Colonic mucosa (tissue), 4 donors: ENCODE measurements at regions not wholly inside any gene's neighbourhood (a gene's known extent, or its start where the extent isn't known, plus 50 kb on each side); places are given as distances from the start of the nearest gene placed in this dataset.

Experiments used
- DNase-seq: peaks from one replicate; pipeline ENCODE4 v3.0.0-alpha.2; 2020
- H3K27ac ChIP-seq: fragments of 200-600 bp; one replicate; pipeline ENCODE4 v1.8.0; 2021
- H3K27me3 ChIP-seq: fragments of 200-600 bp; one replicate; pipeline ENCODE4 v1.8.0; 2021
- H3K36me3 ChIP-seq: fragments of 200-600 bp; one replicate; pipeline ENCODE4 v1.8.0; 2021
- H3K4me1 ChIP-seq: fragments of 200-600 bp; one replicate; pipeline ENCODE4 v1.8.0; 2021; ENCODE audit warnings: mild to moderate bottlenecking
- H3K4me3 ChIP-seq: fragments of 200-600 bp; one replicate; pipeline ENCODE4 v1.8.0; 2021
- H3K9ac ChIP-seq, 2 donors: one replicate each; pipeline ENCODE4 v1.7.0; 2013; ENCODE audit warnings: control low read depth in 2 of 2, low read depth in 2 of 2, low read length in 2 of 2
- H3K9me3 ChIP-seq: fragments of 200-600 bp; one replicate; pipeline ENCODE4 v1.8.0; 2021
- CTCF ChIP-seq: fragments of 200-600 bp; IDR thresholded peaks from one replicate; pipeline ENCODE4 v1.8.0; 2022; ENCODE audit warnings: antibody characterized with exemption, mild to moderate bottlenecking
- intact Hi-C: fragments of 100-400 bp; cut with DNase I; formaldehyde crosslinking; loops from one replicate; pipeline ENCODE4 v1.14.1; 2022
- donor health status: healthy.
- donor health status: DM: no; HTN: no; CAD: no.
- donor health status: DM: no; HTN: no; CAD: no.

- intact Hi-C loops = no loop called here
- DNase-seq = no peak
- no peak overlapping the region for H3K9ac ChIP-seq
Measured at GRCh38 chr11:39786682-39787081, 1672.8 kb downstream of the LRRC4C start.

GRCh38 chr11:39786281-39786680 is 1673.2 kb downstream of the LRRC4C start:
- Histone ChIP-seq H3K27me3 (no peaks in the 10 kb centered on the region), H3K4me3 (no peak overlapping the region), H3K36me3 (no peaks in the 10 kb centered on the region), H3K9ac (no peak overlapping the region), H3K4me1 (no peaks in the 10 kb centered on the region), H3K9me3 (no peaks in the 10 kb centered on the region), H3K27ac (no peak overlapping the region)
- no peak for DNase-seq
- TF ChIP-seq CTCF = no peak
- intact Hi-C loops = no loop called here

More at GRCh38 chr11:39786682-39787081, 1672.8 kb downstream of the LRRC4C start:
- Histone ChIP-seq H3K36me3 (no peaks in the 10 kb centered on the region), H3K27ac (no peak overlapping the region), H3K4me3 (no peak overlapping the region), H3K9me3 (no peaks in the 10 kb centered on the region), H3K27me3 (no peaks in the 10 kb centered on the region), H3K4me1 (no peaks in the 10 kb centered on the region)
- TF ChIP-seq CTCF = no peak

GRCh38 chr11:39784873-39785272 is 1674.6 kb downstream of the LRRC4C start:
- Histone ChIP-seq H3K27ac (no peak overlapping the region), H3K27me3 (no peaks in the 10 kb centered on the region), H3K9ac (no peak overlapping the region), H3K4me3 (no peak overlapping the region), H3K4me1 (no peaks in the 10 kb centered on the region), H3K9me3 (no peaks in the 10 kb centered on the region), H3K36me3 (no peaks in the 10 kb centered on the region)
- intact Hi-C loops = no loop called here
- DNase-seq = no peak
- no peak for TF ChIP-seq CTCF

- intact Hi-C loops = no loop called here
- no peak overlapping the region for H3K27ac ChIP-seq
- H3K9ac ChIP-seq = no peak overlapping the region
- H3K27me3 ChIP-seq = no peaks in the 10 kb centered on the region
- H3K4me1 ChIP-seq = no peaks in the 10 kb centered on the region
- no peak for TF ChIP-seq CTCF
- no peak for DNase-seq
- no peaks in the 10 kb centered on the region for H3K36me3 ChIP-seq
- no peak overlapping the region for H3K4me3 ChIP-seq
- H3K9me3 ChIP-seq = no peaks in the 10 kb centered on the region
Measured at GRCh38 chr11:39780131-39780530, 1679.3 kb downstream of the LRRC4C start.

GRCh38 chr11:39777035-39777434 is 1682.4 kb downstream of the LRRC4C start:
- intact Hi-C loops = no loop called here
- H3K9me3 ChIP-seq = no peaks in the 10 kb centered on the region
- no peak overlapping the region for H3K4me3 ChIP-seq
- H3K4me1 ChIP-seq = no peaks in the 10 kb centered on the region
- H3K9ac ChIP-seq = no peak overlapping the region
- H3K27me3 ChIP-seq = no peaks in the 10 kb centered on the region
- no peak overlapping the region for H3K27ac ChIP-seq
- no peak for TF ChIP-seq CTCF
- DNase-seq = no peak
- H3K36me3 ChIP-seq = no peaks in the 10 kb centered on the region
